CD4-positive, CD25-positive, alpha-beta regulatory T cell (primary cell): ENCODE measurements at regions not wholly inside any gene's neighbourhood (a gene's known extent, or its start where the extent isn't known, plus 50 kb on each side); places are given as distances from the start of the nearest gene placed in this dataset.

Experiments used
- ATAC-seq, 2 donors: fragments of 150-1000 bp; cut with Tn5 transposase; one replicate each; pipeline ENCODE4 v1.10.0; 2021; ENCODE audit warnings: low read depth in 2 of 2, moderate number of reproducible peaks in 2 of 2, moderate library complexity in 1 of 2
- DNase-seq, 3 donors: peaks; one replicate each; pipeline versions ENCODE4 v3.0.0 to v3.0.0-alpha.2; 2012 to 2022; ENCODE audit warnings: mixed read lengths in 1 of 3
- H3K27ac ChIP-seq: one replicate; pipeline ENCODE4 v1.7.0; 2013; ENCODE audit warnings: mild to moderate bottlenecking, low read length; ENCODE audit not compliant: insufficient read depth, poor library complexity, severe bottlenecking
- H3K27me3 ChIP-seq: one replicate; pipeline ENCODE4 v1.7.0; 2013; ENCODE audit warnings: low read length; ENCODE audit not compliant: control insufficient read depth, insufficient read depth
- H3K36me3 ChIP-seq: one replicate; pipeline ENCODE4 v1.7.0; 2013; ENCODE audit warnings: mild to moderate bottlenecking, low read length, moderate library complexity; ENCODE audit not compliant: control insufficient read depth, insufficient read depth
- H3K4me1 ChIP-seq: 2 replicates; pipeline ENCODE4 v1.7.0; 2013; ENCODE audit warnings: mild to moderate bottlenecking, low read length; ENCODE audit not compliant: insufficient read depth, control insufficient read depth, poor library complexity, severe bottlenecking
- H3K4me3 ChIP-seq: one replicate; pipeline ENCODE4 v1.7.0; 2013; ENCODE audit warnings: low read depth, mild to moderate bottlenecking, low read length, moderate library complexity
- H3K9me3 ChIP-seq, 2 experiments: 1 replicate in 1 of 2; 2 replicates in 1 of 2; pipeline ENCODE4 v1.7.0; 2013; ENCODE audit warnings: low read length in 2 of 2, mild to moderate bottlenecking in 1 of 2, moderate library complexity in 1 of 2; ENCODE audit not compliant: control insufficient read depth in 2 of 2
- H3K27ac Mint-ChIP-seq, 3 donors: one replicate each; pipeline ENCODE4 v1.8.0; 2020 to 2022; ENCODE audit warnings: mild to moderate bottlenecking in 3 of 3, mixed read lengths in 3 of 3, moderate library complexity in 2 of 3
- H3K27me3 Mint-ChIP-seq: one replicate; pipeline ENCODE4 v1.8.0; 2022; ENCODE audit warnings: mild to moderate bottlenecking, mixed read lengths
- H3K36me3 Mint-ChIP-seq: one replicate; pipeline ENCODE4 v1.8.0; 2020; ENCODE audit warnings: mixed read lengths
- H3K4me1 Mint-ChIP-seq, 4 donors: one replicate each; pipeline ENCODE4 v1.8.0; 2020 to 2022; ENCODE audit warnings: mixed read lengths in 4 of 4, mild to moderate bottlenecking in 1 of 4
- H3K4me3 Mint-ChIP-seq, 4 donors: one replicate each; pipeline ENCODE4 v1.8.0; 2020 to 2022; ENCODE audit warnings: mild to moderate bottlenecking in 4 of 4, mixed read lengths in 4 of 4, moderate library complexity in 3 of 4
- H3K9me3 Mint-ChIP-seq, 7 donors: one replicate each; pipeline ENCODE4 v1.8.0; 2020 to 2022; ENCODE audit warnings: mixed read lengths in 7 of 7, mild to moderate bottlenecking in 3 of 7, moderate library complexity in 2 of 7

DNA sequence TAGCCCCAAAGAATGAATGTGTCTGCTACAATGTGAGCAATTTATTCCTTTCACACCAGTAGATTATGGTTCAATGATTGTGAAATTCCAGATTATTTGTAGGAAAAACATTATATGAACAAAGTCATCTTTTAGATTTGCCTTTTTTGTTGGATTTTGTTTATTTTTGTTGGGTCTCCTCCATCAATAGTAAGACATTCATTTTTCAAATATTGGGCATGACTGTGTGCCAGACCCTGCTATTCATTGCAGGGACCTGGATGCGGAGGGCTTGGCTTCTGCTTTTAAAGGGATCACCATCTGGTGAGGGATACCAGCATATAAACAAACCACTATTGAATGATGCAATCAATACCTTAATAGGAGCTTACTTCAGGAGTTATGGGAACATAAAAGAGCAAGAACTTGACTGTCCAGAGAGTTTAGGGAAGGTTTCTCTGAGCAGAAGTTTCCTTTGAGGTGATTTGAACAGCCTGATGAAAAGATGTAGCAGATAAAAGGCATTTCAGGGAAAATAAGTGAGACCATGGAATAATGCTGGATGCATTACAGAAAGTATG, 486.7 kb downstream of the EPHA4 start:
- Histone ChIP-seq H3K27me3 (no peaks in the 10 kb centered on the region), H3K9me3 (no peaks in the 10 kb centered on the region), H3K27ac (no peak overlapping the region), H3K4me1 (no peaks in the 10 kb centered on the region), H3K4me3 (no peak overlapping the region), H3K36me3 (no peaks in the 10 kb centered on the region)
- Mint-ChIP-seq H3K27me3 (no peaks in the 10 kb centered on the region), H3K36me3 (no peaks in the 10 kb centered on the region), H3K4me3 (no peak overlapping the region), H3K4me1 (no peaks in the 10 kb centered on the region), H3K27ac (no peak overlapping the region), H3K9me3 (no peaks in the 10 kb centered on the region)
- ATAC-seq, result no peak
- no peak for DNase-seq

DNA sequence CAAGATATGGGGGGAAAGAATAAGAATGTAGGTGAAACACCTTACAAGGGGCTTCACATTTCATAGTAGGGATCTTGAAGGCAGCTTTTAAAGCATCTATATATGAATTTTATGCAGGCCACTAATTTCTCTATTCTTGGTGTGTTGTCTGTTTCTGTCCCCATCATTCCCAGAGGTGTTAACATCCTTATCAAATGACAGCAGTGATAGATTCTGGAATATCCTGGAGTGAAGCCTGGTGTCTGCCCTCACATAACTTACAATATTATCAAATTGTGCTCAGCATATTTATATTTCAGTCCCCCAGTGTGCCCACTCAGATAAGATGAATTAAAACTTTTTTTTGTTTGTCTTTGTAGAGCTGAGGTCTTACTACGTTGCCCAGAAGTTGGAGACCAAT, 486.2 kb downstream of the EPHA4 start:
- Histone ChIP-seq H3K27me3 (no peaks in the 10 kb centered on the region), H3K4me1 (no peaks in the 10 kb centered on the region), H3K36me3 (no peaks in the 10 kb centered on the region), H3K9me3 (no peaks in the 10 kb centered on the region), H3K4me3 (no peak overlapping the region), H3K27ac (no peak overlapping the region)
- Mint-ChIP-seq H3K27me3 (no peaks in the 10 kb centered on the region), H3K4me3 (no peak overlapping the region), H3K4me1 (no peaks in the 10 kb centered on the region), H3K27ac (no peak overlapping the region), H3K36me3 (no peaks in the 10 kb centered on the region), H3K9me3 (no peaks in the 10 kb centered on the region)
- DNase-seq, result no peak
- ATAC-seq, result no peak

DNA sequence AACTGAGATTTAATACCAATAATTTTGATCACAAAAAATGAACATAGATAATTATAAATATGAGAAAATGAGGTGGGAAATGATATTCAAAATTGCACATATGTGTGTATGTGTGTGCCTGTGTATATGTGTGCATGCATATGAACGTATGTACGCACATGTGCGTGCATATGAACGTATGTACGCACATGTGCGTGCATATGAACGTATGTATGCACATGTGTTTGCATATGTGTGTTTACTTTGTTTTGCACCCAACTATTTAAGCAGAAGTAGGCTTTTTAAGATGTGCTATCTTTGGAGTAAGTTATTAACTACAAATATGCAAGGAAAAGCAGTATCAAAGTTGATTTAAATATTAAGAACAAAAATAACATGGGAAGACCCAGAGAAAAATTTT, 484.3 kb downstream of the EPHA4 start:
- Mint-ChIP-seq H3K36me3 (no peaks in the 10 kb centered on the region), H3K27me3 (no peaks in the 10 kb centered on the region), H3K27ac (no peak overlapping the region), H3K4me3 (no peak overlapping the region), H3K4me1 (no peaks in the 10 kb centered on the region), H3K9me3 (peaks cover 0 to 2% (median 0%) of the 10 kb centered on the region in 7 donors)
- H3K4me3 ChIP-seq, result no peak overlapping the region
- no peaks in the 10 kb centered on the region for H3K4me1 ChIP-seq
- no peaks in the 10 kb centered on the region for H3K36me3 ChIP-seq
- no peaks in the 10 kb centered on the region for H3K27me3 ChIP-seq
- H3K9me3 ChIP-seq, result no peaks in the 10 kb centered on the region
- no peak for ATAC-seq
- H3K27ac ChIP-seq, result no peak overlapping the region
- no peak for DNase-seq

DNA sequence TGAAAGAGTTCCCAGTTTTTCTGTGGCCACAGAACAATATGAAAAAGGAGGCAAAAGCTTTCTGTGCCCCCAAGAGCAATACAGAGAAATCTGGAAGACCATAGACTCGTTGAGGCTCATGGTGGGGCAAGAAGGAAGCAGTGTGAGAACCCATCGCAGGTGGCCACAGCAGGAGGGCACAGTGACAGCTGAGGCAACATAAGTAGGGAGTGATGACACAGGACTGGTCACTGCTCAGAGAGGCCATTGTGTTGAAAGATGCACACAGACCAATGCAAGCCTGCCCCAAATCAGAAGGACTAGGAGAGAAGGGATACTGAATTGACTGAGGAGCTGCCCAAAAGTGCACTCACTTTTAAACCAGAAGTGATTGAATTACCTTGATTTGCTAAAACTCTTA, 483.6 kb downstream of the EPHA4 start:
- ATAC-seq (no peak), DNase-seq (no peak)
- Histone ChIP-seq H3K27me3 (no peaks in the 10 kb centered on the region), H3K4me1 (no peaks in the 10 kb centered on the region), H3K9me3 (no peaks in the 10 kb centered on the region), H3K36me3 (no peaks in the 10 kb centered on the region), H3K27ac (no peak overlapping the region), H3K4me3 (no peak overlapping the region)
- no peaks in the 10 kb centered on the region for H3K36me3 Mint-ChIP-seq
- no peaks in the 10 kb centered on the region for H3K27me3 Mint-ChIP-seq
- peaks cover 0 to 2% (median 0%) of the 10 kb centered on the region in 7 donors for H3K9me3 Mint-ChIP-seq
- no peak overlapping the region for H3K4me3 Mint-ChIP-seq
- peak overlapping the region in 1 of 3 donors; percentile 41 for H3K27ac Mint-ChIP-seq
- no peaks in the 10 kb centered on the region for H3K4me1 Mint-ChIP-seq

DNA sequence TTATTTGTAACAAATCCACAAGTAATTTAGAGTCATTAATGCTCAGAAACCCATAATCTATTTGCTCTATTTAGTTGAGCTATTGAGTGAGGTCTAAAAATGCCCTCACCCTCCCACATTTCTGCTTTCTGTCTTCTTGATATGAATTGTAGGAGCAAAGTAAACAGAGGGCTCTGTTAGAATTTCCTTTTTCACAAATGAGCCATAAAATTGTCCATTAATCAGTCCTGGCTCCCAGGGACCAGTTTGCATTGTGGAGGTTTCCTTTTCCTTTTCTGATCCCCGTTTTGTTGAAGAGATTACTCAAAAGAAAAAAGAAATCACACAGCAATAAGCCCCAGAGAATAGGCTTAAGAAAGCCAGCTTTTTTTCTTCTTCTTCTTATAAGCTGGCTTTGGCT, 476.7 kb downstream of the EPHA4 start:
- Mint-ChIP-seq H3K36me3 (no peaks in the 10 kb centered on the region), H3K4me1 (no peaks in the 10 kb centered on the region), H3K9me3 (peaks cover 0 to 2% (median 0%) of the 10 kb centered on the region in 7 donors), H3K27me3 (no peaks in the 10 kb centered on the region), H3K4me3 (no peak overlapping the region), H3K27ac (no peak overlapping the region)
- DNase-seq (no peak), ATAC-seq (no peak)
- H3K27me3 ChIP-seq, result no peaks in the 10 kb centered on the region
- H3K4me3 ChIP-seq, result no peak overlapping the region
- H3K9me3 ChIP-seq, result no peaks in the 10 kb centered on the region
- H3K4me1 ChIP-seq, result no peaks in the 10 kb centered on the region
- no peaks in the 10 kb centered on the region for H3K36me3 ChIP-seq
- no peak overlapping the region for H3K27ac ChIP-seq

DNA sequence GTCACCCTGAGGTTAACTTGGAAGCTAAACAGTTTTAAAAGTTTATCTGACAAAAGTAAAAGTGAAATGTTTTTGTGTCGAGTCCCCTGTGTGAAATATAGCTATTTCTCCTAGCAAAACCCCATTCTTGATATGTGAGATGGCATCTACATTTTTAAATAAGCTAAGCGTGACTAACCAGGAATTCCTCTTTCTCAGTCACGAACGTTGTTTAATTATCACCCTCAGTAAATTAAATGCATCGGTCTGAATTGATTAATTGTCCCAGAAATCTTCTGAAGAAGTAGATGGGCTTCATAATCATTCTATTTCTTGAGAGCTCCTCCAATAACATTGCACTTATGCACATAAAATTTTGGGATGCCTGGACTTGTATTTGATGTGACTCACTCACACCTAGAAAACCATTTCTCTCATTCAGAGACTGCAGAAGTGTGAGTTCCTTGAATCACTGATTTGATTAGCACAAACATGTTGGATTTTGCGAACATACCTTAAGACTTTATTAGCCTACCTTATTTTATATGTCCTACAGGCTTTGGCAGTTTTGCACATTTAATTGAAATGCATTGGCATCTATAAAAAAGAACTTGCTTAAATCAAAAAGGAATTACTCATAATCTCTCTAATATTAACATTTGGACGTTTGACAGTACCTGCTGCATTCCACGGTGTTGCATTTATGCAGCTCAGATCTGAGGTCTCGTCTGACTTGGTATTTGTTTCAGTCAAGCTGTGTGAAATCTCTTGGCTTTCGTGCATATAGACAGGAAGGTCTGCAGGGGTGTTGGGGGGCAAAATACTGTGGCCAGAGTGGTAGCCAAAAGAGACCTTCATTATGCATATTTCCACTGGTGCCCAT, 475.2 kb downstream of the EPHA4 start:
- no peaks in the 10 kb centered on the region for H3K36me3 Mint-ChIP-seq
- no peaks in the 10 kb centered on the region for H3K4me1 Mint-ChIP-seq
- Histone ChIP-seq H3K4me3 (no peak overlapping the region), H3K36me3 (no peaks in the 10 kb centered on the region), H3K27me3 (no peaks in the 10 kb centered on the region), H3K27ac (no peak overlapping the region), H3K4me1 (no peaks in the 10 kb centered on the region), H3K9me3 (no peaks in the 10 kb centered on the region)
- ATAC-seq, result no peak
- no peak overlapping the region for H3K27ac Mint-ChIP-seq
- peaks cover 0 to 2% (median 0%) of the 10 kb centered on the region in 7 donors for H3K9me3 Mint-ChIP-seq
- H3K4me3 Mint-ChIP-seq, result no peak overlapping the region
- no peaks in the 10 kb centered on the region for H3K27me3 Mint-ChIP-seq
- no peak for DNase-seq

DNA sequence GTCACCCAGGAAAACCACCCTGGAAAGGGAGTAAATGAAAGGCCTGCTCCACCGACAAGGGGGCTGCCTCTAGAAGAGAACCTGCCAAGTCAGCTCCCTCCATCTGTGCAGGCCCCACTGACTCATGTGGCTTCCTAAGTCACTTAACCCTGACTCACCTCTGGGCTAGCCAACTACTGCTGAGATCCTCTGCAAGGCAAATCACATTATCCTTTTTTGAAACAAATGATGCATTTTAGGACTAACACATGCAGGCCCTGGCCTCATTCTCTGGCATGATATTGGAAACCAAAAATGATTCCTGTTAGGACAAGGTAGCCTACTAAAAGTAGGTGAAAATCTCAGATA, 474.6 kb downstream of the EPHA4 start:
- Mint-ChIP-seq H3K4me3 (no peak overlapping the region), H3K27ac (no peak overlapping the region), H3K9me3 (peaks cover 0 to 2% (median 0%) of the 10 kb centered on the region in 7 donors), H3K4me1 (no peaks in the 10 kb centered on the region), H3K36me3 (no peaks in the 10 kb centered on the region), H3K27me3 (no peaks in the 10 kb centered on the region)
- H3K27me3 ChIP-seq, result no peaks in the 10 kb centered on the region
- no peak for ATAC-seq
- H3K4me3 ChIP-seq, result no peak overlapping the region
- no peaks in the 10 kb centered on the region for H3K4me1 ChIP-seq
- no peaks in the 10 kb centered on the region for H3K36me3 ChIP-seq
- DNase-seq, result no peak
- H3K9me3 ChIP-seq, result no peaks in the 10 kb centered on the region
- no peak overlapping the region for H3K27ac ChIP-seq

DNA sequence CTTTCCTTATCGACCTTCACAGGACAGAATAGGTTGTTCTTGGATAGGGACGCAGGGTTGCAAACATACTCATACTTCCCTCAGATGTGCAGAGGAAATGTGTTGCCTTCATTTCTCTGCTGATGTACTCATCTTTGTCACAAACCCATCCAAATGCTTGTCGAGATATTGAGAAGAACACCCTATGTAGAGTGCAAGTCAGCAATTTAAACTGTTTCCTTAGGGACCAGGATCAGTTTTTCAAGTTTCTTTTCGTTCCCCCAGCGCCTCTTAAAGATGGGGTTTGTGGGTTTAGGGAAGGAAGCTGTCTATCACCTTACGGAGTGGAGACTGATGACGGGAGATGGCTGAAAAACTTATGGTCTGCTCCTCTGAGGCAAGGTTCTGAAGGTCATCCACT, 474.2 kb downstream of the EPHA4 start:
- no peak overlapping the region for H3K4me3 ChIP-seq
- no peaks in the 10 kb centered on the region for H3K36me3 ChIP-seq
- no peaks in the 10 kb centered on the region for H3K4me1 ChIP-seq
- Mint-ChIP-seq H3K27me3 (no peaks in the 10 kb centered on the region), H3K27ac (no peak overlapping the region), H3K4me1 (no peaks in the 10 kb centered on the region), H3K4me3 (no peak overlapping the region), H3K9me3 (peaks cover 0 to 1% (median 0%) of the 10 kb centered on the region in 7 donors), H3K36me3 (no peaks in the 10 kb centered on the region)
- no peaks in the 10 kb centered on the region for H3K9me3 ChIP-seq
- no peak for DNase-seq
- H3K27ac ChIP-seq, result no peak overlapping the region
- no peaks in the 10 kb centered on the region for H3K27me3 ChIP-seq
- no peak for ATAC-seq
